Suppressor macrophage (primary cell): ENCODE measurements at regions not wholly inside any gene's neighbourhood (a gene's known extent, or its start where the extent isn't known, plus 50 kb on each side); places are given as distances from the start of the nearest gene placed in this dataset.
A peak's percentile ranks its signal among the peaks of the same experiment; 100 is the strongest.

Source experiments
- DNase-seq, 4 experiments: peaks; one replicate each; pipeline ENCODE4 v3.0.0-alpha.2; 2020 to 2022

GRCh38 chr9:86602715-86603114 lies 248.5 kb upstream of the TUT7 start:
- no peak for DNase-seq

GRCh38 chr9:86601697-86602096 lies 247.5 kb upstream of the TUT7 start:
- DNase-seq = no peak

GRCh38 chr9:86600977-86601376 lies 246.8 kb upstream of the TUT7 start:
- no peak for DNase-seq

- DNase-seq = no peak
Observed at GRCh38 chr9:86600291-86600690, 246.1 kb upstream of the TUT7 start.

GRCh38 chr9:86599561-86599960 lies 245.4 kb upstream of the TUT7 start:
- no peak for DNase-seq

- no peak for DNase-seq
Observed at GRCh38 chr9:86598411-86599239, 244.4 kb upstream of the TUT7 start.

GRCh38 chr9:86594724-86595123 lies 240.5 kb upstream of the TUT7 start:
- DNase-seq = no peak

- no peak for DNase-seq
Observed at GRCh38 chr9:86591472-86591871, 237.3 kb upstream of the TUT7 start.

GRCh38 chr9:86589730-86590129 lies 235.5 kb upstream of the TUT7 start:
- DNase-seq = no peak

- no peak for DNase-seq
Observed at GRCh38 chr9:86589273-86589672, 235.1 kb upstream of the TUT7 start.

- DNase-seq = no peak
Observed at GRCh38 chr9:86586144-86586494, 231.9 kb upstream of the TUT7 start.

- no peak for DNase-seq
Observed at GRCh38 chr9:86585422-86586143, 231.4 kb upstream of the TUT7 start.

- no peak for DNase-seq
Observed at GRCh38 chr9:86580688-86581087, 226.5 kb upstream of the TUT7 start.

GRCh38 chr9:86578722-86579121 lies 224.5 kb upstream of the TUT7 start:
- no peak for DNase-seq

- DNase-seq = no peak
Observed at GRCh38 chr9:86577420-86578333, 223.5 kb upstream of the TUT7 start.

GRCh38 chr9:86575825-86576525 lies 221.8 kb upstream of the TUT7 start:
- DNase-seq = no peak

GRCh38 chr9:86575137-86575536 lies 220.9 kb upstream of the TUT7 start:
- no peak for DNase-seq

GRCh38 chr9:86573886-86574285 lies 219.7 kb upstream of the TUT7 start:
- DNase-seq = no peak

- no peak for DNase-seq
Observed at GRCh38 chr9:86572904-86573303, 218.7 kb upstream of the TUT7 start.

GRCh38 chr9:86565603-86566002 lies 211.4 kb upstream of the TUT7 start:
- peak in 2 of 4 experiments; percentile 8 to 19 for DNase-seq

- no peak for DNase-seq
Observed at GRCh38 chr9:86563936-86564335, 209.7 kb upstream of the TUT7 start.

GRCh38 chr9:86563350-86563749 lies 209.1 kb upstream of the TUT7 start:
- no peak for DNase-seq

- DNase-seq = no peak
Observed at GRCh38 chr9:86562691-86563090, 208.5 kb upstream of the TUT7 start.
